Activated T-cell treated with anti-CD3 and anti-CD28 coated beads, Interleukin-2, amount 50 U/mL, for 4 hours (primary cell): ENCODE measurements at regions not wholly inside any gene's neighbourhood (a gene's known extent, or its start where the extent isn't known, plus 50 kb on each side); places are given as distances from the start of the nearest gene placed in this dataset.

ENCODE experiments used
- ATAC-seq, 2 donors: fragments of 200-7000 bp; cut with Tn5 transposase; one replicate each; pipeline ENCODE4 v1.10.0; 2021
- DNase-seq: peaks from one replicate; pipeline ENCODE4 v3.0.0-alpha.2; 2020
- H3K27me3 Mint-ChIP-seq: one replicate; pipeline ENCODE4 v1.8.0; 2021; ENCODE audit warnings: low read depth, mixed read lengths
- H3K36me3 Mint-ChIP-seq: one replicate; pipeline ENCODE4 v1.8.0; 2022; ENCODE audit warnings: mixed read lengths; ENCODE audit not compliant: insufficient read depth
- H3K4me1 Mint-ChIP-seq: one replicate; pipeline ENCODE4 v1.8.0; 2021; ENCODE audit warnings: low read depth, mixed read lengths
- H3K4me3 Mint-ChIP-seq: one replicate; pipeline ENCODE4 v1.8.0; 2021; ENCODE audit warnings: mild to moderate bottlenecking, moderate library complexity, mixed read lengths
- H3K9me3 Mint-ChIP-seq: one replicate; pipeline ENCODE4 v1.8.0; 2021; ENCODE audit warnings: mixed read lengths

GRCh38 chr2:238994876-238995275, 147.0 kb downstream of the TWIST2 start:
- Mint-ChIP-seq H3K27me3 (peaks cover 20% of the 10 kb centered on the region), H3K4me3 (no peak overlapping the region), H3K9me3 (peaks cover 8% of the 10 kb centered on the region), H3K4me1 (no peaks in the 10 kb centered on the region), H3K36me3 (no peaks in the 10 kb centered on the region)
- DNase-seq (no peak), ATAC-seq (no peak)

GRCh38 chr2:238995634-238996033, 147.7 kb downstream of the TWIST2 start:
- Mint-ChIP-seq H3K4me1 (no peaks in the 10 kb centered on the region), H3K27me3 (peaks cover 20% of the 10 kb centered on the region), H3K9me3 (peaks cover 8% of the 10 kb centered on the region), H3K36me3 (no peaks in the 10 kb centered on the region), H3K4me3 (no peak overlapping the region)
- ATAC-seq (no peak), DNase-seq (no peak)

DNA sequence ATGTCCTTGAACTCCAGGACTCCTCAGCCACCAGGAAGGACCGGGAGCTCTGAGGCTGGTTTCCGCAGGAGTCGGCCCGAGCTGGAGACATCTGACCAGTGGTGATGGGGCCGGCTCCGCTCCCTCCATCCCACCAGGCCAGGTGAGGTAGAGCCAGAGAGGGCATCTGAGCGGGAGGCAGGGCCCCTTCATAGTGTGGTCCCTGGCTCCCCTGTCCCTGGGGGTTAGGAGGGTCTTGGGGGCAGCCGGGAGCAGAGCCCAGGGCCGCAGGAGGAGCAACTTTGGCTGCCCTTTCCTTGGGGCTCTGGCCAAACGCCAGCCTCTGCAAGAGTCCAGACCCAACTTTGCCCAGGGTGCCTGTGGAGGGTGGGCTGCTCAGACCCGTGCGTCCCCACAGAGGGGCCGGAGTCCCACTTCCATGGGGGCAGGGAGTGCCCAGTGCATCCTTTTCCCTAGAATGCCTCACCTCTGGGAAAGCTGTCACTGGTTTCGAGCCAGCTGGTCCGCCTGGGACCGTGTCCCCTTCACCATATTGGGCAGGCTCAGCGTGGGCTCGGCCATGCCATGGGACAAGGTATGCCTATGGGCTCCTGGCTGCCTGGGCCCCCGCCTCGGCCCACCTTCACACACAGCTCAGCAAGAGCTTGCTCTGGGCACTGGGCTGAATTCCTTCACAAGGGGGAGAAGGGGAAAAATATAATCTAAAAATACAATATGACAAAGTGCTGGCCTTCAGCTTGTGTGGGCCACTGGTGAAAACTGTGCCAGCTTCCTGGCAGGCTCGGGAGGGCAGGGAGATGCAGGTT, 148.6 kb downstream of the TWIST2 start:
- H3K36me3 Mint-ChIP-seq, result no peaks in the 10 kb centered on the region
- peaks cover 17% of the 10 kb centered on the region for H3K27me3 Mint-ChIP-seq
- no peak for ATAC-seq
- H3K4me1 Mint-ChIP-seq, result no peaks in the 10 kb centered on the region
- DNase-seq, result no peak
- H3K9me3 Mint-ChIP-seq, result peaks cover 10% of the 10 kb centered on the region
- no peak overlapping the region for H3K4me3 Mint-ChIP-seq

- Mint-ChIP-seq H3K27me3 (peaks cover 21% of the 10 kb centered on the region), H3K4me3 (no peak overlapping the region)
Measured at GRCh38 chr2:238997137-238997390, 149.2 kb downstream of the TWIST2 start.

GRCh38 chr2:238997684-238998083, 149.8 kb downstream of the TWIST2 start:
- H3K27me3 Mint-ChIP-seq, result peaks cover 23% of the 10 kb centered on the region
- no peak for DNase-seq
- no peak overlapping the region for H3K4me3 Mint-ChIP-seq
- H3K36me3 Mint-ChIP-seq, result no peaks in the 10 kb centered on the region
- no peak for ATAC-seq
- H3K9me3 Mint-ChIP-seq, result peaks cover 19% of the 10 kb centered on the region
- H3K4me1 Mint-ChIP-seq, result no peaks in the 10 kb centered on the region

More at GRCh38 chr2:238997137-238997390, 149.2 kb downstream of the TWIST2 start:
- no peaks in the 10 kb centered on the region for H3K4me1 Mint-ChIP-seq
- DNase-seq, result no peak
- no peak for ATAC-seq
- peaks cover 15% of the 10 kb centered on the region for H3K9me3 Mint-ChIP-seq
- no peaks in the 10 kb centered on the region for H3K36me3 Mint-ChIP-seq
